Prostate gland (tissue), 2 donors: ENCODE measurements at regions not wholly inside any gene's neighbourhood (a gene's known extent, or its start where the extent isn't known, plus 50 kb on each side); places are given as distances from the start of the nearest gene placed in this dataset.

Experiments
- DNase-seq: peaks from one replicate; pipeline ENCODE4 v3.0.0-alpha.2; 2019; ENCODE audit warnings: low spot score
- H3K27ac ChIP-seq, 2 donors: fragments of 200-600 bp; sonication (generic); 2 replicates each; pipeline ENCODE4 v1.5.1; 2017 to 2019
- H3K27me3 ChIP-seq: fragments of 200-600 bp; sonication (generic); replicated peaks from 2 replicates; pipeline ENCODE4 v1.5.1; 2019; ENCODE audit not compliant: insufficient read depth
- H3K36me3 ChIP-seq, 2 donors: fragments of 200-600 bp; sonication (generic); 1 replicate in 1 of 2; 2 replicates in 1 of 2; pipeline versions ENCODE4 v1.5.1 to v1.8.1; 2017 to 2019
- H3K4me1 ChIP-seq: fragments of 200-600 bp; sonication (generic); replicated peaks from 2 replicates; pipeline ENCODE4 v1.5.1; 2019
- H3K4me3 ChIP-seq, 2 donors: fragments of 200-600 bp; sonication (generic); 2 replicates each; pipeline ENCODE4 v1.5.1; 2017 to 2019
- H3K9me3 ChIP-seq: fragments of 200-600 bp; sonication (generic); 2 replicates; pipeline ENCODE4 v1.5.1; 2017
- POLR2A ChIP-seq: fragments of 450-650 bp; IDR thresholded peaks from one replicate; pipeline ENCODE4 v1.6.1; 2016; ENCODE audit warnings: antibody characterized with exemption, mild to moderate bottlenecking
- POLR2AphosphoS5 ChIP-seq: sonication (generic); formaldehyde crosslinking; IDR thresholded peaks from one replicate; pipeline ENCODE4 v1.6.1; 2017; ENCODE audit warnings: antibody characterized with exemption
- WGBS: methylation state at CpG from one replicate; pipeline ENCODE4 v1.1.5; 2018; 5-methylcytosine and 5-hydroxymethylcytosine counted together
- intact Hi-C: fragments of 100-400 bp; cut with DNase I; formaldehyde crosslinking; loops from one replicate; pipeline ENCODE4 v1.14.2; 2022
- TF ChIP-seq, protein P1 (sequence below), 4 experiments: fragments of 200-600 bp in 2 of 4; fragments of 450-650 bp in 2 of 4; sonication (generic) in 2 of 4; IDR thresholded peaks; 1 replicate in 3 of 4; 2 replicates in 1 of 4; pipeline ENCODE4 v1.5.1; 2016 to 2019; ENCODE audit warnings: antibody characterized with exemption in 4 of 4, mild to moderate bottlenecking in 2 of 4, moderate library complexity in 2 of 4

DNA sequence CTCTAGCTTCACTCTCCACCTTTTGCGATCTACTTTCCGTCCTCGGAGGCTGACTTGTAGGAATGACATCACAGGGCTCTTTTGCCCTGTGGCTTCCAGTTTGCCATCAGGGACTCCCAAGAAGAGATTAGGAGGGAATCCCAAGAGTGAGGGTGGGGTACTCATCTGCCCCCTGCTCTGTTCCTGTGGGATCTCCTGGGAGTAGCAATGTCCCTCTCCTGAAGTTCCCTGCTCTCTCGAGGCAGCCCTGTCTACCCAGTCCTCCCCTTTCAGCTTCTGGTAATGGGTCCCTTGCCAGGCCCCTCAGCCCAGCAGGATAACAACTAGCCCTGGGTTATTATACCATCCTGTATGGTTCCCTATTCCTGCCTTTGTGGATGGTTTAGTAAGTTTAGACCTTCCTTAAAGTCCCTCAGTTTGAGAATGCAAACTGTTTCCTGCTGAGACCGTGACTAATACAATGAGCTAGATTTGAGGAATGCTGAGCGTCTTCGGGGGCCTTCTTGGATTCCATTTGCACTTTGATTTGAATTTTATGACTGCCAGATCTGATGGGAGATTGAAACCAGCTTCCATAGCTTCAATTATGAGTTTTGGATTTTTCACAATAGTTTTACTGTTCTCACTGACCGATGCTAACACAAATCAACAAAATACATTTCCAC is 73.7 kb upstream of the IPO5 start:
- WGBS, result 46% methylated on average over 8 of the region's 8 CpGs
- TF ChIP-seq, protein P1, sequence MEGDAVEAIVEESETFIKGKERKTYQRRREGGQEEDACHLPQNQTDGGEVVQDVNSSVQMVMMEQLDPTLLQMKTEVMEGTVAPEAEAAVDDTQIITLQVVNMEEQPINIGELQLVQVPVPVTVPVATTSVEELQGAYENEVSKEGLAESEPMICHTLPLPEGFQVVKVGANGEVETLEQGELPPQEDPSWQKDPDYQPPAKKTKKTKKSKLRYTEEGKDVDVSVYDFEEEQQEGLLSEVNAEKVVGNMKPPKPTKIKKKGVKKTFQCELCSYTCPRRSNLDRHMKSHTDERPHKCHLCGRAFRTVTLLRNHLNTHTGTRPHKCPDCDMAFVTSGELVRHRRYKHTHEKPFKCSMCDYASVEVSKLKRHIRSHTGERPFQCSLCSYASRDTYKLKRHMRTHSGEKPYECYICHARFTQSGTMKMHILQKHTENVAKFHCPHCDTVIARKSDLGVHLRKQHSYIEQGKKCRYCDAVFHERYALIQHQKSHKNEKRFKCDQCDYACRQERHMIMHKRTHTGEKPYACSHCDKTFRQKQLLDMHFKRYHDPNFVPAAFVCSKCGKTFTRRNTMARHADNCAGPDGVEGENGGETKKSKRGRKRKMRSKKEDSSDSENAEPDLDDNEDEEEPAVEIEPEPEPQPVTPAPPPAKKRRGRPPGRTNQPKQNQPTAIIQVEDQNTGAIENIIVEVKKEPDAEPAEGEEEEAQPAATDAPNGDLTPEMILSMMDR (IDR thresholded peaks at IDR 0.05), result no peak
- TF ChIP-seq POLR2AphosphoS5 (no peak), POLR2A (no peak)

DNA sequence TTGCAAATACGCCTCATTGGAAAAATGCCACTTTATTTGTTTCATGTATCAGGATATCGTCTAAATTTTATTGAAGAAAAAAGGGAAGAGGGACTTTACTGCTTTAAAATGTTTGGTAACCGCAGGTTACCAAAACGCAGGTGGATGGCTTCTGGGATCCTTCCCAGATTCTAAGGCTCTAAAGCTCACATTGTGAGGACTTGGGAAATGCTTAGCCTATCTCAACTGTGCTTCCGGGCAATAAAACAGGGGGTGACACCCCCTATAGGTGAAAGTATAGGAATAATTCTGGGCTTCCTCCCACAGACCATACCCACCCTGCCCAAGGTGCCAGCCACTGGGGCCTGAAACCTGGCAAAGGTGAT is 73.2 kb upstream of the IPO5 start:
- no peaks in the 10 kb centered on the region for H3K36me3 ChIP-seq
- TF ChIP-seq, protein P1 (IDR thresholded peaks at IDR 0.05), result no peak
- no peak for TF ChIP-seq POLR2A
- TF ChIP-seq POLR2AphosphoS5, result no peak
- no peak overlapping the region for H3K4me3 ChIP-seq
- H3K27ac ChIP-seq, result no peak overlapping the region
- DNase-seq, result no peak
- no peaks in the 10 kb centered on the region for H3K9me3 ChIP-seq
- intact Hi-C loops, result no loop called here
- H3K4me1 ChIP-seq, result no peaks in the 10 kb centered on the region
- 39% methylated on average over 5 of the region's 5 CpGs for WGBS
- H3K27me3 ChIP-seq, result no peaks in the 10 kb centered on the region

More for the DNA sequence above, 73.7 kb upstream of the IPO5 start:
- no peak for DNase-seq
- Histone ChIP-seq H3K36me3 (no peaks in the 10 kb centered on the region), H3K9me3 (no peaks in the 10 kb centered on the region), H3K27me3 (no peaks in the 10 kb centered on the region), H3K4me3 (no peak overlapping the region), H3K27ac (no peak overlapping the region), H3K4me1 (no peaks in the 10 kb centered on the region)
- intact Hi-C loops, result no loop called here

DNA sequence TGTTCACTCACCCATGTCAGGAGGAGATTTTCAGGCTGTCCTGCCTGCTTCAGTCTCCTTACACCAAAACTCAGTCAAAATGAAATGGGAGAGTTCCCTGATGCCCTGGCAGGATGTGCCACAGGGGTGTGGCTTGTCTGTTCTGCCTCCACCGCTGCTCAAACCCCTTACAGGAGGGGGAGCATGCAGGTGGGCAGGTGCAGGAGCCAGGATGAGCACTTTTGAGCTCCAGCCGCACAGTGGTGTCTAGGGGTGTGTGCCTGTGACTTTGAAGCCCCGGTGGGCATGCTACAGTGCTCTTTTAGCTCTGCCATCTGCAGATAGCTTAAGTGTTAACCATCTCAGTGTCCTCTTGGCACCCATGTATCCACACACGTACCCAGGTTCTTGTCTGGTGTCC is 71.9 kb upstream of the IPO5 start:
- H3K36me3 ChIP-seq, result no peaks in the 10 kb centered on the region
- DNase-seq, result no peak
- H3K4me3 ChIP-seq, result no peak overlapping the region
- 54% methylated on average over 4 of the region's 4 CpGs for WGBS
- no peaks in the 10 kb centered on the region for H3K9me3 ChIP-seq
- intact Hi-C loops, result no loop called here
- no peak overlapping the region for H3K27ac ChIP-seq
- no peak for TF ChIP-seq POLR2A
- no peak for TF ChIP-seq POLR2AphosphoS5
- TF ChIP-seq, protein P1 (IDR thresholded peaks at IDR 0.05), result no peak
- no peaks in the 10 kb centered on the region for H3K4me1 ChIP-seq
- H3K27me3 ChIP-seq, result no peaks in the 10 kb centered on the region

DNA sequence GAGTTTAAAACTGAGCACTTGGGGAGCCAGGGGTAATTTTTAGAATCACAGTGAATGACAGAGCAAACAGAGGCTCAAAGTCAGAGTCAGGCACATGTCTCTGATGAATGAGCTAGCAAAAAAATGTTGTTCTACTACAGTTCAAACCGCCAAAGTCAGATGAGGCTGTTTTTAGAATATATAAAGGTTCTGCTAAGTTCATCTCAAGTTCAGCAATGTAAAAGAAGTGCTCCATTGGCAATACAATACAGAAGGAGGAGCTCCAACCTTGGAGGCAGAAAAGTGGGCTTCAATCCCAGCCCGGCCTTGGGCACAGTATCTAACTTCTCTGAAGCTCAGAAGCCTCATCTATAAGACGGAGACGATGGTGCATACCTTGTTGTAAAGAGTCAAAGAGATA is 70.1 kb upstream of the IPO5 start:
- intact Hi-C loops, result no loop called here
- DNase-seq, result no peak
- Histone ChIP-seq H3K27ac (no peak overlapping the region), H3K27me3 (no peaks in the 10 kb centered on the region), H3K9me3 (no peaks in the 10 kb centered on the region), H3K36me3 (no peaks in the 10 kb centered on the region), H3K4me1 (no peaks in the 10 kb centered on the region), H3K4me3 (no peak overlapping the region)
- TF ChIP-seq POLR2AphosphoS5 (no peak), POLR2A (no peak)
- TF ChIP-seq, protein P1 (IDR thresholded peaks at IDR 0.05), result no peak
- 26% methylated on average over 4 of the region's 4 CpGs for WGBS

DNA sequence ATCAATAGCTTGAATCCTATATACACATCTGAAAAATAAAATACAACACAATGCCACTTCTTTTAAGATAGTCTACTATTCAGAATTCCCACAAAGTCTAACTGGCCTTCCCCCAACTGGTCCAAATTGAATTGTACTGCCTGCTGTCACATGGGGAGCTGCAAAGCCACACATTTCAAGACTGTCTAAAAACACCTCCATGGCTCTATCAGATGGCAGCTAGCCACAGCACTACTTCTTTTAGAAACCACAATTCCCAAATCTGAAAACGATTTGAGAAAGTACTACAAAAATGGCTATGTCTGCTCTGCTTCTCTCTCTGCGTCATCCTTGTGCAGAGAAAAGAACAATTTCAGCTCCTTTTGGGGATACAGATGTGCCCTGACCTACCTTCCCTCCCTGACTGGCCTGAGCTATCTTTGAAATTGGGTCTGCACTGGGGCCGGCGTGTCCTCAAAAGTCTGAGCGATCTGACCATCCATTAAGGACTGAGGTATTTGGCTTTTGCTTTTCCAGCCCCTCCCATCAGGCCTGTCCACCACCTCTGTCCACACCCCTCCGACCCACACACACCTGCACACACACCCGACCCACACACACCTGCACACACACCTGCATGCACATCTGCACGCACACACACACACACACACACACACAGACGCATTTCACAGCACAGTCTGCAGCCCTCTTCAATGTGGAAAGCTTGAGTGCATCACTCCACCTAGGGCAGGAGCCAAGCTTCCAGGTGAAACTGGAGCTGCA is 68.6 kb upstream of the IPO5 start:
- intact Hi-C loops, result no loop called here

More for the DNA sequence above, 68.6 kb upstream of the IPO5 start:
- Histone ChIP-seq H3K9me3 (no peaks in the 10 kb centered on the region), H3K4me1 (no peaks in the 10 kb centered on the region), H3K27ac (no peak overlapping the region), H3K4me3 (no peak overlapping the region), H3K36me3 (no peaks in the 10 kb centered on the region), H3K27me3 (no peaks in the 10 kb centered on the region)
- TF ChIP-seq POLR2A (no peak), POLR2AphosphoS5 (no peak)
- TF ChIP-seq, protein P1 (IDR thresholded peaks at IDR 0.05), result no peak
- no peak for DNase-seq
- 82% methylated on average over 9 of the region's 9 CpGs for WGBS
